NB4 (cell line): ENCODE measurements at regions not wholly inside any gene's neighbourhood (a gene's known extent, or its start where the extent isn't known, plus 50 kb on each side); places are given as distances from the start of the nearest gene placed in this dataset.

Experiments
- DNase-seq: peaks from one replicate; pipeline ENCODE4 v3.0.0; 2010; ENCODE audit warnings: low read depth
- H3K4me3 ChIP-seq: one replicate; pipeline ENCODE4 v1.5.1; 2011; ENCODE audit warnings: mild to moderate bottlenecking, low read depth, low read length, moderate library complexity
- MYC ChIP-seq: IDR thresholded peaks from 2 replicates; pipeline ENCODE4 v1.6.1; 2011; ENCODE audit warnings: low read depth, low read length
- POLR2A ChIP-seq: IDR thresholded peaks from 2 replicates; pipeline ENCODE4 v1.6.1; 2011; ENCODE audit warnings: mild to moderate bottlenecking; ENCODE audit not compliant: insufficient read length; ENCODE audit errors: extremely low read depth
- TF ChIP-seq, protein P1 (sequence below): IDR thresholded peaks from 2 replicates; pipeline ENCODE4 v1.6.1; 2011; ENCODE audit warnings: low read depth, low read length
- TF ChIP-seq, protein P2 (sequence below): IDR thresholded peaks from one replicate; pipeline ENCODE4 v1.5.1; 2012; ENCODE audit warnings: low read depth, low read length

DNA sequence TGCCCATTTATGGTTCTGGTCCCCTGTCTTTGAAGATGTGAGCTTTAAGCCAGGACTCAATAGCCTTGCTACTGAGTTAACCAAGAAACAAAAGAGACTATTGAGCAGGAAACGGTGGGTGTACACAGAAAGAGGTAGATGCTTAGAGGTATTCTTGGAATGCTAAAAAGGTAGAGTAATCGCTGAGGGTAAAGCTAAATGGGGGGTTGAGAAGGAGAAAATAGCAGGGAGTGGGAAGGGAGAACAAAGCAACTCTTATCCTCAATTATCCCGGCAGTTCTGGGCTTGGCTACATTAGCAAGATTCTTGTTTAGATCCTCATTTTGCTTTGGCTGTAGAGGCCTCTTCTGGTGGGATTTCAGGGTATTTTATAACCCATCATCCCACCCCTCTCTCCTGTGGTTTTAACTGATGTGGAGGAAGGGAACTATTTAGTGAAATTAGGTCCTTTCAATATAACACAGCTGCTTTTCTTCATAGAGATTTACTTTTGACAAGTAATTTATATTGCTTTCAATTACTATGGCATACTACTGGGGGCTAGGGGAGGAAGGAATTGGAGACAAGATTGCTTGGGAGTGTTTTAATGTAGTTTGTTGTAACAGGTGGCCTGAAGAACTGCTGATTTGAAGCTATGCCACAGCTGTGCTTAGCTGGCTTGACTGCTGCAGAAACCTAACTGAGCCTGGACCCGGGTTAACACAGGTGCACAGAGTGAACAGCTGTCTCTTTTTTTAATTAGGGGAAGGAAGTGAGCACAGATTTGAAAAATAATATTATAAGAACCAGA is 234.3 kb upstream of the CCDC54 start:
- no peak overlapping the region for H3K4me3 ChIP-seq
- DNase-seq = no peak
- no peak for TF ChIP-seq POLR2A
- TF ChIP-seq, protein P1, sequence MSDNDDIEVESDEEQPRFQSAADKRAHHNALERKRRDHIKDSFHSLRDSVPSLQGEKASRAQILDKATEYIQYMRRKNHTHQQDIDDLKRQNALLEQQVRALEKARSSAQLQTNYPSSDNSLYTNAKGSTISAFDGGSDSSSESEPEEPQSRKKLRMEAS = no peak
- TF ChIP-seq, protein P2, sequence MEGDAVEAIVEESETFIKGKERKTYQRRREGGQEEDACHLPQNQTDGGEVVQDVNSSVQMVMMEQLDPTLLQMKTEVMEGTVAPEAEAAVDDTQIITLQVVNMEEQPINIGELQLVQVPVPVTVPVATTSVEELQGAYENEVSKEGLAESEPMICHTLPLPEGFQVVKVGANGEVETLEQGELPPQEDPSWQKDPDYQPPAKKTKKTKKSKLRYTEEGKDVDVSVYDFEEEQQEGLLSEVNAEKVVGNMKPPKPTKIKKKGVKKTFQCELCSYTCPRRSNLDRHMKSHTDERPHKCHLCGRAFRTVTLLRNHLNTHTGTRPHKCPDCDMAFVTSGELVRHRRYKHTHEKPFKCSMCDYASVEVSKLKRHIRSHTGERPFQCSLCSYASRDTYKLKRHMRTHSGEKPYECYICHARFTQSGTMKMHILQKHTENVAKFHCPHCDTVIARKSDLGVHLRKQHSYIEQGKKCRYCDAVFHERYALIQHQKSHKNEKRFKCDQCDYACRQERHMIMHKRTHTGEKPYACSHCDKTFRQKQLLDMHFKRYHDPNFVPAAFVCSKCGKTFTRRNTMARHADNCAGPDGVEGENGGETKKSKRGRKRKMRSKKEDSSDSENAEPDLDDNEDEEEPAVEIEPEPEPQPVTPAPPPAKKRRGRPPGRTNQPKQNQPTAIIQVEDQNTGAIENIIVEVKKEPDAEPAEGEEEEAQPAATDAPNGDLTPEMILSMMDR = no peak
- no peak for TF ChIP-seq MYC

DNA sequence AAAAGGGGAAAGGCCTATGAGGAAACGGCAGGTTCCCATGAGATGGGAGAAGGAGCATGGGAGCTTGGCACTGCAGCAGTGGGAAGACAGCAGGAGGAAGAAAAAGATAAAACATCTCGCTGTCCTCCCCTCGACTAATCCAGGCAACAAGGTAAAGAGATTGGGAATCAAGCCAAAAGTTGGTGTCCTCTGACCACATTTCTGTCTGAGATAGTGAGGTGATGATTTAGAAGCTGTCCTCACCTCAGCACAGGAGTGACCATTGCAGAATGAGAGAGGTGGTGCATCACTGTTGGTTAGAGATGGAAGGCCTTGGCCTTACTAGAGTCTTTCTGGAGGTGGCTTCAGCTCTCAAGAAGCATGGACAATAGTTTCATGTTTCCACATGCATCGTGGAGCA is 226.6 kb upstream of the CCDC54 start:
- H3K4me3 ChIP-seq = no peak overlapping the region
- DNase-seq = no peak
- TF ChIP-seq, protein P1 = no peak
- TF ChIP-seq, protein P2 = no peak
- no peak for TF ChIP-seq MYC
- no peak for TF ChIP-seq POLR2A

DNA sequence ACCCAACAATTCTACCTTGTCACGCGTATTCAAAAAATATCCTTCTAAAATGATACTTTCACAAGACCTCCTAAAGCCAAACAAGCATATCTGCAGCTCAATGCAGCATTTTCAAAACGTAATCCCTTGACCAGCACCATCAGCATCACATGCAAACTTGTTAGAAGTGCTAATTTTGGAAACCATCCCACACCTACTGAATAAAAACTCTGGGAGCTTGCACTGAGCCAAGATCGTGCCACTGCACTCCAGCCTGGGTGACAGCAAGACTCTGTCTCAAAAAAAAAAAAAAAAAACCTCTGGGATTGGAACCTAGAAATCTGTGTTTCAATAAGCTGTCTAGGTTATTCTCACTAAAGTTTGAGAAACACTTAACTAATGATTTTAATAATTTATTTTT is 223.3 kb upstream of the CCDC54 start:
- no peak for DNase-seq
- H3K4me3 ChIP-seq = no peak overlapping the region
- TF ChIP-seq MYC = no peak
- TF ChIP-seq, protein P1 = no peak
- no peak for TF ChIP-seq POLR2A
- TF ChIP-seq, protein P2 = no peak

DNA sequence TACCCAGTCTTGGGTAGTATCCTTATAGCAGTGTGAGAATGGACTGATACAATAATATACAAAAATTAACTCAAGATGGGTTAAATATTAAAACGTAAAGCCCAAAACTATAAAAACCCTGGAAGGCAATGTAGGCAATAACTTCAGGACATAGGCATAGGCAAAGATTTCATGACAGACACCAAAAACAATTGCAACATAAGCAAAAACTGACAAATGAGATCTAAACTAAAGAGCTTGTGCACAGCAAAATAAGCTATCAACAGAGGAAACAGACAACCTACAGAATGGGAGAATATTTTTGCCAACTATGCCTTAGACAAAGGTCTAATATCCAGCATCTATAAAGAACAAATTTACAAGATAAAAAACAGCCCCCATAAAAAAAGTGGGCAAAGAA is 204.8 kb upstream of the CCDC54 start:
- DNase-seq = no peak
- no peak overlapping the region for H3K4me3 ChIP-seq
- TF ChIP-seq POLR2A = no peak
- TF ChIP-seq, protein P2 = no peak
- TF ChIP-seq MYC = no peak

DNA sequence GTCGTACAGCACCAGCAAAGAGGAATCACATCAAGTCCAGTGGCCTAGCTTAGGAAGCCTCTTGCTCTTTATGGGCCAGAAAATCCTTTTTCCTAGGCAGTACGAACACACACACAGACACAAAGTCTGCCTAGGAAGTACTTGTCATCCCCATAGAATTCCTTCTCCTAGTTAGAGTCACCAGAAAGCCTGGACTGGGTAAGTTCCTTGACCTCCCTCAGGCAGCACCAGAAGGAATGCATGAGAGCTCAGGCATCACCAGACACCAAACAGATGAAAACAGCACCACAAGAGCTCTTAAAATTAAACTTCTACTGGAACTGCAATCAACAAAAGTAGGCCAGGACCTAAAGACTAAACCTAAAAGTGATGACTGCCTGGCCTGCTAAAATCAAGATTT is 192.9 kb upstream of the CCDC54 start:
- DNase-seq = no peak
- no peak overlapping the region for H3K4me3 ChIP-seq
- TF ChIP-seq, protein P1 = no peak
- no peak for TF ChIP-seq POLR2A
- no peak for TF ChIP-seq MYC
- TF ChIP-seq, protein P2 = no peak

DNA sequence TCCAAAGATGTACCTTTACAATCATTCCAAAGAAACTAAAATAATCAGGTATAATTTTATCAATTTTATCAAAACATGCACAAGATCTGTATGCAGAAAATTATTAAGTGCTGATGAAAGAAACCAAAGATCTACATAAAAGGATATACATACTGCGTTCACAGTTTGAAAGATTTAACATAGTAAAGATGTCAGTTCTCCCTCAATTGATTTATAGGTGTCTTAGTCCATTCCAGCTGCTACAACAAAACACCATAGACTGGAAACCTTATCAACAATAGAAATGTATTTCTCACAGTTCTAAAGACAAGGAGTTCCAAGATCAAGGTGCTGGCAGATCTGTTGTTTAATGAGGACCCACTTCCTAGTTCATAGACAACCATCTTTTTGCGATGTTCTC is 189.0 kb upstream of the CCDC54 start:
- TF ChIP-seq, protein P1 = no peak
- TF ChIP-seq, protein P2 = no peak
- TF ChIP-seq POLR2A (no peak), MYC (no peak)
- no peak for DNase-seq
- H3K4me3 ChIP-seq = no peak overlapping the region
